NCI-H82 treated with DMSO at 0.1 percent for 48 hours (cell line): ENCODE measurements at regions not wholly inside any gene's neighbourhood (a gene's known extent, or its start where the extent isn't known, plus 50 kb on each side); places are given as distances from the start of the nearest gene placed in this dataset.
"Not testable (repeated sequence)": the region's sequence is repeated elsewhere in the genome, so short reads cannot be mapped to it uniquely, and the experiment has no call there.

Experiments used
- DNase-seq: peaks from one replicate; lab custom pipeline; 2025; ENCODE audit not compliant: unreplicated experiment; lab: John Stamatoyannopoulos, UW

GRCh38 chr9:17083258-17083657 lies 51.6 kb upstream of the CNTLN start:
- no peak for DNase-seq

GRCh38 chr9:17082343-17083064 lies 52.3 kb upstream of the CNTLN start:
- no peak for DNase-seq

GRCh38 chr9:17081814-17082213 lies 53.0 kb upstream of the CNTLN start:
- DNase-seq, result no peak

GRCh38 chr9:17081351-17081750 lies 53.5 kb upstream of the CNTLN start:
- DNase-seq, result no peak

GRCh38 chr9:17075758-17076485 lies 58.9 kb upstream of the CNTLN start:
- DNase-seq, result no peak

GRCh38 chr9:17075146-17075757 lies 59.6 kb upstream of the CNTLN start:
- no peak for DNase-seq

- DNase-seq, result not testable (repeated sequence)
These were observed 62.3 kb upstream of the CNTLN start for GRCh38 chr9:17072563-17072962.

- no peak for DNase-seq
These were observed 66.2 kb upstream of the CNTLN start for GRCh38 chr9:17068671-17069070.

GRCh38 chr9:17065062-17065461 lies 69.8 kb upstream of the CNTLN start:
- peak; percentile 30 for DNase-seq

GRCh38 chr9:17064558-17064957 lies 70.3 kb upstream of the CNTLN start:
- peak; percentile 15 for DNase-seq

- peak; percentile 24 for DNase-seq
These were observed 71.2 kb upstream of the CNTLN start for GRCh38 chr9:17063535-17064135.

GRCh38 chr9:17062497-17062896 lies 72.3 kb upstream of the CNTLN start:
- no peak for DNase-seq

- no peak for DNase-seq
These were observed 74.4 kb upstream of the CNTLN start for GRCh38 chr9:17060450-17060849.

GRCh38 chr9:17059465-17059864 lies 75.4 kb upstream of the CNTLN start:
- no peak for DNase-seq

GRCh38 chr9:17057729-17058128 lies 77.1 kb upstream of the CNTLN start:
- no peak for DNase-seq

- DNase-seq, result no peak
These were observed 82.2 kb upstream of the CNTLN start for GRCh38 chr9:17052626-17053025.

- DNase-seq, result no peak
These were observed 89.4 kb upstream of the CNTLN start for GRCh38 chr9:17045381-17045940.

- DNase-seq, result no peak
These were observed 103.3 kb upstream of the CNTLN start for GRCh38 chr9:17031546-17031945.

GRCh38 chr9:17025281-17025680 lies 109.6 kb upstream of the CNTLN start:
- DNase-seq, result no peak

GRCh38 chr9:17024129-17024528 lies 110.7 kb upstream of the CNTLN start:
- DNase-seq, result no peak

GRCh38 chr9:17021387-17021970 lies 113.4 kb upstream of the CNTLN start:
- no peak for DNase-seq
